NCI-H1417 (cell line): ENCODE measurements at regions not wholly inside any gene's neighbourhood (a gene's known extent, or its start where the extent isn't known, plus 50 kb on each side); places are given as distances from the start of the nearest gene placed in this dataset.
"Not testable (repeated sequence)": the region's sequence is repeated elsewhere in the genome, so short reads cannot be mapped to it uniquely, and the experiment has no call there.

ENCODE experiments used
- DNase-seq, 3 experiments: peaks; one replicate each; lab custom pipeline; 2025; lab: John Stamatoyannopoulos, UW

GRCh38 chr11:91047882-91048281 is 825.0 kb upstream of the CHORDC1 start:
- no peak for DNase-seq

GRCh38 chr11:91046261-91046660 is 823.4 kb upstream of the CHORDC1 start:
- DNase-seq: no peak

- no peak for DNase-seq
Observed at GRCh38 chr11:91041626-91042025, 818.8 kb upstream of the CHORDC1 start.

- peak in 1 of 3 experiments; percentile 17 for DNase-seq
Observed at GRCh38 chr11:91023731-91024130, 800.9 kb upstream of the CHORDC1 start.

- DNase-seq: no peak
Observed at GRCh38 chr11:91011503-91011902, 788.7 kb upstream of the CHORDC1 start.

GRCh38 chr11:91005458-91005857 is 782.6 kb upstream of the CHORDC1 start:
- DNase-seq: no peak

- DNase-seq: no peak
Observed at GRCh38 chr11:90997241-90997640, 774.4 kb upstream of the CHORDC1 start.

GRCh38 chr11:90972159-90972558 is 749.3 kb upstream of the CHORDC1 start:
- not testable (repeated sequence) for DNase-seq

- peak in 1 of 3 experiments; percentile 28 for DNase-seq
Observed at GRCh38 chr11:90947930-90948329, 725.1 kb upstream of the CHORDC1 start.

GRCh38 chr11:90930252-90930651 is 707.4 kb upstream of the CHORDC1 start:
- DNase-seq: no peak

- DNase-seq: no peak
Observed at GRCh38 chr11:90919332-90919731, 696.5 kb upstream of the CHORDC1 start.

GRCh38 chr11:90916706-90917105 is 693.9 kb upstream of the CHORDC1 start:
- DNase-seq: peak in 1 of 3 experiments; percentile 67

GRCh38 chr11:90913131-90913668 is 690.4 kb upstream of the CHORDC1 start:
- DNase-seq: no peak

- no peak for DNase-seq
Observed at GRCh38 chr11:90912631-90913030, 689.8 kb upstream of the CHORDC1 start.

GRCh38 chr11:90911192-90911591 is 688.3 kb upstream of the CHORDC1 start:
- DNase-seq: no peak

GRCh38 chr11:90908074-90908473 is 685.2 kb upstream of the CHORDC1 start:
- peak in 1 of 3 experiments; percentile 13 for DNase-seq

GRCh38 chr11:90895850-90896249 is 673.0 kb upstream of the CHORDC1 start:
- DNase-seq: no peak

GRCh38 chr11:90890347-90890746 is 667.5 kb upstream of the CHORDC1 start:
- no peak for DNase-seq

- DNase-seq: no peak
Observed at GRCh38 chr11:90884181-90884580, 661.3 kb upstream of the CHORDC1 start.

GRCh38 chr11:90874986-90875385 is 652.1 kb upstream of the CHORDC1 start:
- no peak for DNase-seq

- DNase-seq: no peak
Observed at GRCh38 chr11:90874281-90874680, 651.4 kb upstream of the CHORDC1 start.

GRCh38 chr11:90867416-90867815 is 644.6 kb upstream of the CHORDC1 start:
- no peak for DNase-seq

- no peak for DNase-seq
Observed at GRCh38 chr11:90856790-90857189, 633.9 kb upstream of the CHORDC1 start.

- DNase-seq: no peak
Observed at GRCh38 chr11:90855531-90855930, 632.7 kb upstream of the CHORDC1 start.

- DNase-seq: no peak
Observed at GRCh38 chr11:90851196-90851595, 628.3 kb upstream of the CHORDC1 start.
